ENCODE measurements at regions not wholly inside any gene's neighbourhood (a gene's known extent, or its start where the extent isn't known, plus 50 kb on each side); places are given as distances from the start of the nearest gene placed in this dataset.

DNA sequence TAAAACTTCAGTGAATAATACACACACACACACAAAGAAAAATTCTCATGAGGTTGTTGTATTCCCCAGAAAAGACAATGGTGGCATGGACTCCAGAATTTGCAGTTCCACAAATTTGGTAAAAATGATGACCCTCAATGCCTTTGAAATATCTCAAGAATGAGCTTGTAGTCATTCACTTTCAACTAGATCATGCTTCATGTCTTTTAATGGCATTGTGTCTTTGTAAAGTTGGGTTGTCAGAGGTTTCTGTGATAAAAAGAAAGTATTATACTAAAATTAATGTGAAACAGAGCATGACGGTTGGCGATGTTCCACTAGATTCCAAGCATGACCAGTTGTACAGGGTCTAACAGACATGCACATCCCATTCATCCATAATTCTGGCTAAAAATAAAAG is 685.0 kb upstream of the FRG1 start:
- H3K4me3 Mint-ChIP-seq, result no peak overlapping the region
- H3K27ac Mint-ChIP-seq, result no peak overlapping the region
- peaks cover 51% of the 10 kb centered on the region for H3K9me3 Mint-ChIP-seq

DNA sequence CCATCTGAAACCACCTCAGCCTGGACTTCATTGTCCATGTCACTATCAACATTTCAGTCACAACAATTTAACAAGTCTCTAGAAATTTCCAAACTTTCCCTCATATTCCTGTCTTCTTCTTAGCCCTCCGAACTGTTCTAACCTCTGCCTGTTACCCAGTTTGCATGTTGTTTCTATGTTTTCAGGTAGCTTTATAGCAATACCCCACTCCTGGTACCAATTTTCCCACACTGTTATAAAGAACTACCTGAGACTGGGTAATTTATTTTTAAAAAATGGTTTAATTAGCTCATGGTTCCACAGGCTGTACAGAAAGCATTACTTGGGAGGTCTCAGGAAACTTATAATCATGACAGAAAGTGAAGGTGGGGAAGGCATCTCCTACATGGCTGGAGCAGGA is 679.2 kb upstream of the FRG1 start:
- no peaks in the 10 kb centered on the region for H3K36me3 Mint-ChIP-seq (ENCODE audit: low read depth)
- TF ChIP-seq, protein P1, sequence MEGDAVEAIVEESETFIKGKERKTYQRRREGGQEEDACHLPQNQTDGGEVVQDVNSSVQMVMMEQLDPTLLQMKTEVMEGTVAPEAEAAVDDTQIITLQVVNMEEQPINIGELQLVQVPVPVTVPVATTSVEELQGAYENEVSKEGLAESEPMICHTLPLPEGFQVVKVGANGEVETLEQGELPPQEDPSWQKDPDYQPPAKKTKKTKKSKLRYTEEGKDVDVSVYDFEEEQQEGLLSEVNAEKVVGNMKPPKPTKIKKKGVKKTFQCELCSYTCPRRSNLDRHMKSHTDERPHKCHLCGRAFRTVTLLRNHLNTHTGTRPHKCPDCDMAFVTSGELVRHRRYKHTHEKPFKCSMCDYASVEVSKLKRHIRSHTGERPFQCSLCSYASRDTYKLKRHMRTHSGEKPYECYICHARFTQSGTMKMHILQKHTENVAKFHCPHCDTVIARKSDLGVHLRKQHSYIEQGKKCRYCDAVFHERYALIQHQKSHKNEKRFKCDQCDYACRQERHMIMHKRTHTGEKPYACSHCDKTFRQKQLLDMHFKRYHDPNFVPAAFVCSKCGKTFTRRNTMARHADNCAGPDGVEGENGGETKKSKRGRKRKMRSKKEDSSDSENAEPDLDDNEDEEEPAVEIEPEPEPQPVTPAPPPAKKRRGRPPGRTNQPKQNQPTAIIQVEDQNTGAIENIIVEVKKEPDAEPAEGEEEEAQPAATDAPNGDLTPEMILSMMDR (IDR thresholded peaks at IDR 0.05; ENCODE audit: unreplicated experiment in 3 of 3), result no peak
- no peaks in the 10 kb centered on the region for H3K4me1 Mint-ChIP-seq
- peaks cover 49% of the 10 kb centered on the region for H3K9me3 Mint-ChIP-seq
- H3K27ac Mint-ChIP-seq, result no peak overlapping the region
- no peaks in the 10 kb centered on the region for H3K27me3 Mint-ChIP-seq (ENCODE audit: low read depth)
- H3K4me3 Mint-ChIP-seq, result no peak overlapping the region

More for the DNA sequence above, 685.0 kb upstream of the FRG1 start:
- no peaks in the 10 kb centered on the region for H3K4me1 Mint-ChIP-seq
- TF ChIP-seq, protein P1 (IDR thresholded peaks at IDR 0.05; ENCODE audit: unreplicated experiment in 3 of 3), result no peak
- H3K27me3 Mint-ChIP-seq (ENCODE audit: low read depth), result no peaks in the 10 kb centered on the region
- H3K36me3 Mint-ChIP-seq (ENCODE audit: low read depth), result no peaks in the 10 kb centered on the region

DNA sequence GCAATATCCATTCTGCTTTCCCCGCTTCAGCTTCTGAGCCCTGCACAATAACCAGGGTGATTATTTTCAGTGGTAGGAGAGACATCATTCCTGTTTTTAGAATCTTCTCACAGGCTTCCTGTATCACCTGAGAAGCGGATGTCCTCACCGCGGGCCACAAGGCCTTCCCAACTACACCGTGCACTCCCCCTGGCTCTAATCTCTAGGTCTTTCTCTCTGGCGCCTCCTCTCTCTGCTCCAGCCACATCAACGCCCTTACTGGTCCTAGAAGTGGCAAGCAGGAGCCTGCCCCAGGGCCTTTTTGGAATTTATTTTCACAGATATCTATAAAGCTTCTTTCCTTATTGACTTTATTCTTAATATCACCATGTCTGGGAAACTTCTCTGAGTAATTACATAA is 675.2 kb upstream of the FRG1 start:
- TF ChIP-seq, protein P1 (IDR thresholded peaks at IDR 0.05; ENCODE audit: unreplicated experiment in 3 of 3), result no peak
- H3K9me3 Mint-ChIP-seq, result peaks cover 49% of the 10 kb centered on the region
- no peaks in the 10 kb centered on the region for H3K4me1 Mint-ChIP-seq
- no peak overlapping the region for H3K4me3 Mint-ChIP-seq
- H3K27ac Mint-ChIP-seq, result no peak overlapping the region
- H3K27me3 Mint-ChIP-seq (ENCODE audit: low read depth), result no peaks in the 10 kb centered on the region
- H3K36me3 Mint-ChIP-seq (ENCODE audit: low read depth), result no peaks in the 10 kb centered on the region

GRCh38 chr4:189267312-189267965 is 673.2 kb upstream of the FRG1 start:
- TF ChIP-seq, protein P1 (IDR thresholded peaks at IDR 0.05; ENCODE audit: unreplicated experiment in 3 of 3), result no peak
- Mint-ChIP-seq H3K36me3 (ENCODE audit: low read depth) (no peaks in the 10 kb centered on the region), H3K27ac (no peak overlapping the region), H3K4me1 (no peaks in the 10 kb centered on the region), H3K4me3 (no peak overlapping the region), H3K9me3 (peaks cover 42% of the 10 kb centered on the region), H3K27me3 (ENCODE audit: low read depth) (no peaks in the 10 kb centered on the region)

DNA sequence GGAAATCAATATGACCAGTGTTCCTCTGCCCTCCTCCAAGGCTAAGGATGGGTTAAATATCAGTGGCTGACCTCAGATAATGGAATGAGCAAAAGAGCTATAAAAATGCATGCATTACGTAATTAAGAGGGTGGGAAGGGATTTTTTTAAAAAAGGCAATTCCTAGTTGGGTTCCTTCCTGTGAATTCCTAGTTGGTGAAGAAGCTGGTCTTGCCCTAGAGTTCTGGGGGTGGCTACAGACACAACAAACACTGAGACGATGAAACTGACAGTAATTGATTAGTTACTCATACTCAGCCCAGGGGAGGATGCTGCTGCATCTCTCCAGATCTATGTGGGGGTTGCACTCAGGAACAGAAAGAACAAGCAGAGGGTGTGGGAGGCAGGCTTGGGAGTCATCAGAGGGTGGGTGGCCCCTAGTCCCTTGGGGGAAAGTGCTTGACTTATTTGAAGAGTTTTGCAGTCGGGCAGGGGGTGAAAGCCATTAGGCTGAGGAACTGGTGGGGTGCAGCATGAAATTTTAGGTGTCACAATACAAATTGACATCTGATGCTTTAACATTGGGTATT is 662.0 kb upstream of the FRG1 start:
- Mint-ChIP-seq H3K27ac (no peak overlapping the region), H3K4me1 (no peaks in the 10 kb centered on the region), H3K4me3 (no peak overlapping the region), H3K36me3 (ENCODE audit: low read depth) (peaks cover 3% of the 10 kb centered on the region), H3K27me3 (ENCODE audit: low read depth) (peaks cover 3% of the 10 kb centered on the region), H3K9me3 (peaks cover 39% of the 10 kb centered on the region)
- TF ChIP-seq, protein P1 (IDR thresholded peaks at IDR 0.05; ENCODE audit: unreplicated experiment in 3 of 3), result no peak

GRCh38 chr4:189279188-189279587 is 661.5 kb upstream of the FRG1 start:
- H3K27me3 Mint-ChIP-seq (ENCODE audit: low read depth), result peaks cover 3% of the 10 kb centered on the region
- H3K4me1 Mint-ChIP-seq, result no peaks in the 10 kb centered on the region
- H3K36me3 Mint-ChIP-seq (ENCODE audit: low read depth), result peaks cover 3% of the 10 kb centered on the region
- TF ChIP-seq, protein P1 (IDR thresholded peaks at IDR 0.05; ENCODE audit: unreplicated experiment in 3 of 3), result no peak
- no peak overlapping the region for H3K4me3 Mint-ChIP-seq
- H3K27ac Mint-ChIP-seq, result no peak overlapping the region
- H3K9me3 Mint-ChIP-seq, result peaks cover 42% of the 10 kb centered on the region

Measured in nephron (organoid).